Lower leg skin (tissue), 3 donors: ENCODE measurements at regions not wholly inside any gene's neighbourhood (a gene's known extent, or its start where the extent isn't known, plus 50 kb on each side); places are given as distances from the start of the nearest gene placed in this dataset.

Experiments
- POLR2A ChIP-seq, 2 donors: fragments of 450-650 bp; IDR thresholded peaks; one replicate each; pipeline ENCODE4 v1.6.1; 2016 to 2017; ENCODE audit warnings: antibody characterized with exemption in 2 of 2, mild to moderate bottlenecking in 1 of 2, moderate library complexity in 1 of 2
- TF ChIP-seq, protein P1 (sequence below), 3 donors: fragments of 450-650 bp; IDR thresholded peaks; one replicate each; pipeline ENCODE4 v1.5.1; 2016; ENCODE audit warnings: antibody characterized with exemption in 3 of 3, mild to moderate bottlenecking in 3 of 3, moderate library complexity in 2 of 3

DNA sequence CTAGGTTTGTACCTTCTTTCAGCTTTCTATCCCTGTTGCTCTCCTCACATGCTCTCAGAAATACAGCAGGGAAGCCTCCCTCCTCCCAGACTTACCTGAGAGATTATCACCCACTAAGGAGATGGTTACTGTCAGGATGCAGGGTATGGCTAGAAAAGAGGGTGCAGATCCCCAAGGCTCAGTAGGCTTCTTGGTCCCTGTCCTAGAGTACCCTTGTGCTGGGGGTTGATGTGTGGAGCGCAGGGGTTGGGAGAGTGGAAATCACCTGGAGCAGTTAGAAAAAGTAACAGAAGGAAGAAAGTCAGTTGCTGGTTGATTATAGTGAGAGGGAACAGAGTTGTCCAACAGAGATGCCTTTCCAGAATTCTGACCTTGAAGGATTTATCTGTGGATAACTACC is 80.2 kb downstream of the CNGA2 start:
- TF ChIP-seq POLR2A (IDR thresholded peaks at IDR 0.05) = no peak
- TF ChIP-seq, protein P1, sequence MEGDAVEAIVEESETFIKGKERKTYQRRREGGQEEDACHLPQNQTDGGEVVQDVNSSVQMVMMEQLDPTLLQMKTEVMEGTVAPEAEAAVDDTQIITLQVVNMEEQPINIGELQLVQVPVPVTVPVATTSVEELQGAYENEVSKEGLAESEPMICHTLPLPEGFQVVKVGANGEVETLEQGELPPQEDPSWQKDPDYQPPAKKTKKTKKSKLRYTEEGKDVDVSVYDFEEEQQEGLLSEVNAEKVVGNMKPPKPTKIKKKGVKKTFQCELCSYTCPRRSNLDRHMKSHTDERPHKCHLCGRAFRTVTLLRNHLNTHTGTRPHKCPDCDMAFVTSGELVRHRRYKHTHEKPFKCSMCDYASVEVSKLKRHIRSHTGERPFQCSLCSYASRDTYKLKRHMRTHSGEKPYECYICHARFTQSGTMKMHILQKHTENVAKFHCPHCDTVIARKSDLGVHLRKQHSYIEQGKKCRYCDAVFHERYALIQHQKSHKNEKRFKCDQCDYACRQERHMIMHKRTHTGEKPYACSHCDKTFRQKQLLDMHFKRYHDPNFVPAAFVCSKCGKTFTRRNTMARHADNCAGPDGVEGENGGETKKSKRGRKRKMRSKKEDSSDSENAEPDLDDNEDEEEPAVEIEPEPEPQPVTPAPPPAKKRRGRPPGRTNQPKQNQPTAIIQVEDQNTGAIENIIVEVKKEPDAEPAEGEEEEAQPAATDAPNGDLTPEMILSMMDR (IDR thresholded peaks at IDR 0.05) = no peak
